Erythroblast (primary cell): ENCODE measurements at regions not wholly inside any gene's neighbourhood (a gene's known extent, or its start where the extent isn't known, plus 50 kb on each side); places are given as distances from the start of the nearest gene placed in this dataset.

Experiments
- GATA1 ChIP-seq: IDR thresholded peaks from 2 replicates; pipeline ENCODE4 v1.6.1; 2011; ENCODE audit warnings: low read depth, mild to moderate bottlenecking, control low read depth, low read length, moderate library complexity
- POLR2A ChIP-seq: IDR thresholded peaks from 2 replicates; pipeline ENCODE4 v1.6.1; 2011; ENCODE audit warnings: mild to moderate bottlenecking, low read length

DNA sequence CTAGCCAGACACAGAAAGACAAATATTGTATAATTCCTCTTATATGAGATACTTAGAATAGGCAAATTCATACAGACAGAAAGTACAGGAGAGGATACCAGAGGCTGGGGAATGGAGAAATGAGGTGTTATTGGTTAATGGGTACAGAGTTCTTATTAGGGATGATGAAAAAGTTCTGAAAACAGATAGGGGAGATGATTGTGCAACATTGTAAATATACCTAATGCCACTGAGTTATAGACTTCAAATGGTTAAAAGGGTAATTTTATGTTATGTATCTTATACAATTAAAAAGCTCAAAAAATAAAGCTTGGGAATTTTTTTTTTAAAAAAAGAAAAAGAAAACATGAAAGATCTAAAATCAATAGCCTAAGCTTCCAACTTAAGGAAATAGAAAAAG is 98.8 kb upstream of the TECRL start:
- TF ChIP-seq POLR2A (no peak), GATA1 (no peak)
